Activated CD4-positive, CD25-positive, alpha-beta regulatory T cell treated with anti-CD3 and anti-CD28 coated beads, Interleukin-2, amount 50 U/mL, for 72 hours (primary cell): ENCODE measurements at regions not wholly inside any gene's neighbourhood (a gene's known extent, or its start where the extent isn't known, plus 50 kb on each side); places are given as distances from the start of the nearest gene placed in this dataset.
A peak's percentile ranks its signal among the peaks of the same experiment; 100 is the strongest.

Source experiments
- DNase-seq: peaks from one replicate; pipeline ENCODE4 v3.0.0; 2021

- DNase-seq: no peak
Measured at GRCh38 chr22:26732284-26732683, 74.9 kb downstream of the MIAT start.

- no peak for DNase-seq
Measured at GRCh38 chr22:26734339-26735018, 77.1 kb downstream of the MIAT start.

- no peak for DNase-seq
Measured at GRCh38 chr22:26735019-26735409, 77.6 kb downstream of the MIAT start.

- no peak for DNase-seq
Measured at GRCh38 chr22:26737262-26737661, 79.9 kb downstream of the MIAT start.

- no peak for DNase-seq
Measured at GRCh38 chr22:26740253-26740652, 82.9 kb downstream of the MIAT start.

GRCh38 chr22:26743149-26743548, 85.8 kb downstream of the MIAT start:
- DNase-seq: no peak

GRCh38 chr22:26744892-26745808, 87.8 kb downstream of the MIAT start:
- no peak for DNase-seq

GRCh38 chr22:26746311-26746710, 88.9 kb downstream of the MIAT start:
- DNase-seq: no peak

- no peak for DNase-seq
Measured at GRCh38 chr22:26748845-26749244, 91.5 kb downstream of the MIAT start.

GRCh38 chr22:26751217-26751616, 93.8 kb downstream of the MIAT start:
- no peak for DNase-seq

GRCh38 chr22:26753125-26753862, 95.9 kb downstream of the MIAT start:
- no peak for DNase-seq

- peak; percentile 41 for DNase-seq
Measured at GRCh38 chr22:26756675-26757293, 99.4 kb downstream of the MIAT start.

GRCh38 chr22:26757496-26757895, 100.1 kb downstream of the MIAT start:
- DNase-seq: no peak

GRCh38 chr22:26762503-26763472, 105.4 kb downstream of the MIAT start:
- no peak for DNase-seq

GRCh38 chr22:26763633-26764361, 106.4 kb downstream of the MIAT start:
- DNase-seq: no peak

- no peak for DNase-seq
Measured at GRCh38 chr22:26766510-26767350, 109.3 kb downstream of the MIAT start.

- no peak for DNase-seq
Measured at GRCh38 chr22:26767351-26768155, 110.2 kb downstream of the MIAT start.

GRCh38 chr22:26768156-26768515, 110.7 kb downstream of the MIAT start:
- DNase-seq: no peak

GRCh38 chr22:26768952-26769351, 111.6 kb downstream of the MIAT start:
- DNase-seq: no peak
